ENCODE measurements at regions not wholly inside any gene's neighbourhood (a gene's known extent, or its start where the extent isn't known, plus 50 kb on each side); places are given as distances from the start of the nearest gene placed in this dataset.

DNA sequence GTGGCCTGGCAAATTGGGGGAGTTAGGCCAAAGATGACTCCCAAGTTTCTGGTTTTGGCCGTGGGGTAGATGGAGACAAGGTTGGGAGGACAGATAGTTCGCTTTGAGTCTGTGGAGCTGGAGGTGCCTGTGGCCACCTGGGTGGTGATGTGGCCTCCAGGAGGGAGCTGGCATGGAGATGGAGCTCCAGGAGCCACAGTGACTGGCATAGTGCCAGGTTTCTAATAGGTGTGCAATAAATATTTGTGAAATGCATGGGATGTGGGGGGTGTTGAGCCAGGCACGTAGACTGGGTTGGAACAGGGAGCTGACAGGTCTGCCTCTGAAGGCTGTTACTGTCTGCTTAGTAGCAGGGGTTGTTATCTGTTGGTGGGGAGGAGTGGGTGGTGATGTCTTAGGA lies 102.7 kb downstream of the PAX1 start:
- H3K9ac ChIP-seq (ENCODE audit: insufficient read depth, low read depth, low read length), result no peak overlapping the region
- H3K36me3 ChIP-seq (replicated peaks in 1 of 2; ENCODE audit: control insufficient read depth in 1 of 2, insufficient read depth in 2 of 2, low read length in 2 of 2), result no peaks in the 10 kb centered on the region
- ATAC-seq (no peak), DNase-seq (ENCODE audit: low spot score) (no peak), FAIRE-seq (no peak)
- 6% methylated on average over 3 of the region's 3 CpGs for WGBS (ENCODE audit: low lambda C conversion rate)
- in situ Hi-C loops (cut with HindIII; ENCODE audit: extremely low pct_ligation_motif_present, low pct_unique_long_range_greater_than_20kb) (loop anchor here (5.0 to 10.0 kb wide), 3 partner anchors 299 to 497 kb away; no protein-coding TSS in a partner anchor), intact Hi-C loops (cut with micrococcal nuclease; ENCODE audit: unreplicated experiment) (loop anchor here (10.0 kb wide), 1 partner anchor 507 kb away; no protein-coding TSS in a partner anchor)
- no peak overlapping the region for H2AFZ ChIP-seq (ENCODE audit: low read length)
- CTCF ChIA-PET (ENCODE audit: low intra/inter-chr PET ratio, low total read pairs), result interaction anchor here (1.7 to 2.4 kb wide), 2 partner anchors 298 to 440 kb away, joined by 12 to 36 read pairs; no protein-coding TSS in a partner anchor
- H4K20me1 ChIP-seq (ENCODE audit: insufficient read depth, low read length), result no peaks in the 10 kb centered on the region
- H3K9me3 ChIP-seq (ENCODE audit: low read length), result no peaks in the 10 kb centered on the region
- no peak overlapping the region for H3K27ac ChIP-seq (ENCODE audit: extremely low read length, insufficient read depth, low read length)
- H3K27me3 ChIP-seq (ENCODE audit: control insufficient read depth in 1 of 2, insufficient read depth in 2 of 2, low read length in 2 of 2), result peaks cover 3 to 10% of the 10 kb centered on the region in 2 experiments; a peak in 2 of 5 replicates
- TF ChIP-seq LCORL (IDR thresholded peaks at IDR 0.05) (peak; percentile 90), LCORL (CRISPR knock-in tag; IDR thresholded peaks at IDR 0.05) (no peak), ZNF432 (CRISPR knock-in tag; IDR thresholded peaks at IDR 0.05; ENCODE audit: borderline replicate concordance) (no peak), ZNF710 (CRISPR knock-in tag; IDR thresholded peaks at IDR 0.05; ENCODE audit: borderline replicate concordance) (no peak), ZNF780A (CRISPR knock-in tag; IDR thresholded peaks at IDR 0.05) (no peak), CREM (IDR thresholded peaks at IDR 0.05) (no peak), CREM (CRISPR knock-in tag; IDR thresholded peaks at IDR 0.05) (no peak), SIN3A (IDR thresholded peaks at IDR 0.05; ENCODE audit: borderline replicate concordance, low read depth, low read length) (no peak)
- TF ChIP-seq, protein P1, sequence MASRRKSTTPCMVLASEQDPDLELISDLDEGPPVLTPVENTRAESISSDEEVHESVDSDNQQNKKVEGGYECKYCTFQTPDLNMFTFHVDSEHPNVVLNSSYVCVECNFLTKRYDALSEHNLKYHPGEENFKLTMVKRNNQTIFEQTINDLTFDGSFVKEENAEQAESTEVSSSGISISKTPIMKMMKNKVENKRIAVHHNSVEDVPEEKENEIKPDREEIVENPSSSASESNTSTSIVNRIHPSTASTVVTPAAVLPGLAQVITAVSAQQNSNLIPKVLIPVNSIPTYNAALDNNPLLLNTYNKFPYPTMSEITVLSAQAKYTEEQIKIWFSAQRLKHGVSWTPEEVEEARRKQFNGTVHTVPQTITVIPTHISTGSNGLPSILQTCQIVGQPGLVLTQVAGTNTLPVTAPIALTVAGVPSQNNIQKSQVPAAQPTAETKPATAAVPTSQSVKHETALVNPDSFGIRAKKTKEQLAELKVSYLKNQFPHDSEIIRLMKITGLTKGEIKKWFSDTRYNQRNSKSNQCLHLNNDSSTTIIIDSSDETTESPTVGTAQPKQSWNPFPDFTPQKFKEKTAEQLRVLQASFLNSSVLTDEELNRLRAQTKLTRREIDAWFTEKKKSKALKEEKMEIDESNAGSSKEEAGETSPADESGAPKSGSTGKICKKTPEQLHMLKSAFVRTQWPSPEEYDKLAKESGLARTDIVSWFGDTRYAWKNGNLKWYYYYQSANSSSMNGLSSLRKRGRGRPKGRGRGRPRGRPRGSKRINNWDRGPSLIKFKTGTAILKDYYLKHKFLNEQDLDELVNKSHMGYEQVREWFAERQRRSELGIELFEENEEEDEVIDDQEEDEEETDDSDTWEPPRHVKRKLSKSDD (CRISPR knock-in tag; IDR thresholded peaks at IDR 0.05; ENCODE audit: low read depth), result no peak
- POLR2A ChIA-PET, result no interaction called here
- no peak overlapping the region for H3K4me2 ChIP-seq (ENCODE audit: low read depth, low read length)
- no TSS peak for BruUV-seq (replicated peaks)
- no peaks in the 10 kb centered on the region for H3K4me1 ChIP-seq (ENCODE audit: insufficient read depth, low read length)
- H3K4me3 ChIP-seq (replicated peaks in 1 of 3; ENCODE audit: insufficient read depth in 1 of 3, low read depth in 2 of 3, low read length in 3 of 3), result no peak overlapping the region
- no peaks in the 10 kb centered on the region for H3K79me2 ChIP-seq (ENCODE audit: insufficient read depth, low read length)

All from HepG2 (cell line).